K562 (cell line): ENCODE measurements at regions not wholly inside any gene's neighbourhood (a gene's known extent, or its start where the extent isn't known, plus 50 kb on each side); places are given as distances from the start of the nearest gene placed in this dataset.

Source experiments
- ATAC-seq: fragments of 200-7000 bp; cut with Tn5 transposase; 3 replicates; pipeline ENCODE4 v1.9.1; 2020; ENCODE audit warnings: moderate library complexity
- BruUV-seq: library from RNA; stranded (reverse); fragments of 400-500 nt; replicated peaks from 2 replicates; lab custom pipeline; 2021; lab: Mats Ljungman, UMichigan
- CTCF ChIA-PET: fragments of 300-600 bp; formaldehyde crosslinking; extraction: SDS; loops from one replicate; lab custom pipeline; 2021; ENCODE audit warnings: low intra/inter-chr PET ratio; lab: Yijun Ruan, JAX
- POLR2A ChIA-PET: fragments of 300-600, 350-650 bp; sonication (Branson Sonifier 250); formaldehyde crosslinking; extraction: SDS; loops from one replicate; lab custom pipeline; 2021; ENCODE audit warnings: antibody characterized with exemption, inconsistent platforms; lab: Yijun Ruan, JAX
- DNase-seq, 4 experiments: peaks; one replicate each; pipeline versions ENCODE4 v3.0.0 to v3.0.0-alpha.2; 2011 to 2018; ENCODE audit warnings: low spot score in 3 of 4, mixed read lengths in 3 of 4; ENCODE audit errors: extremely low read depth in 1 of 4
- FAIRE-seq: peaks from 2 replicates; lab custom pipeline; 2011; peaks lifted over from hg19 to GRCh38; lab: Jason Lieb, UNC
- H2AFZ ChIP-seq: 2 replicates; pipeline ENCODE4 v1.6.0; 2011; ENCODE audit warnings: low read depth, low read length, control low read depth, inconsistent platforms
- H3K27ac ChIP-seq: fragments of 200-600 bp; 3 replicates; pipeline ENCODE4 v1.8.0; 2011; ENCODE audit warnings: low read depth, mild to moderate bottlenecking, control low read depth, inconsistent platforms, low read length, moderate library complexity, mixed read lengths; ENCODE audit errors: extremely low read depth
- H3K27me3 ChIP-seq, 2 experiments: fragments of 300-600 bp in 1 of 2; 2 replicates in 1 of 2; 3 replicates in 1 of 2; pipeline versions ENCODE4 v1.6.0 to v1.8.0; 2011; ENCODE audit warnings: inconsistent platforms in 2 of 2, low read length in 2 of 2, mild to moderate bottlenecking in 1 of 2, mixed read lengths in 1 of 2, moderate library complexity in 1 of 2; ENCODE audit not compliant: control insufficient read depth in 2 of 2, insufficient read depth in 2 of 2
- H3K36me3 ChIP-seq: fragments of 300-600 bp; 3 replicates; pipeline ENCODE4 v1.8.0; 2011; ENCODE audit warnings: mild to moderate bottlenecking, low read length, inconsistent platforms; ENCODE audit not compliant: control insufficient read depth, insufficient read depth
- H3K4me1 ChIP-seq, 2 experiments: fragments of 200-600 bp in 1 of 2; replicated peaks in 1 of 2; 2 replicates in 1 of 2; 3 replicates in 1 of 2; pipeline versions ENCODE4 v1.5.1 to v1.8.0; 2011; ENCODE audit warnings: inconsistent platforms in 2 of 2, low read length in 2 of 2, mild to moderate bottlenecking in 1 of 2, mixed read lengths in 1 of 2, moderate library complexity in 1 of 2; ENCODE audit not compliant: control insufficient read depth in 2 of 2, insufficient read depth in 2 of 2
- H3K4me2 ChIP-seq: 2 replicates; pipeline ENCODE4 v1.6.1; 2011; ENCODE audit warnings: low read length, control low read depth, inconsistent platforms, mixed read lengths; ENCODE audit not compliant: insufficient read depth
- H3K4me3 ChIP-seq: fragments of 200-600 bp; sonication (generic), shearing (Covaris generic); 2 replicates; pipeline ENCODE4 v1.5.1; 2016; ENCODE audit warnings: control low read depth, inconsistent platforms
- H3K79me2 ChIP-seq: fragments of 200-600 bp; 3 replicates; pipeline ENCODE4 v1.8.0; 2011; ENCODE audit warnings: low read length, inconsistent platforms; ENCODE audit not compliant: control insufficient read depth, insufficient read depth
- H3K9ac ChIP-seq, 2 experiments: 2 replicates each; pipeline versions ENCODE4 v1.6.0 to v1.6.1; 2011; ENCODE audit warnings: low read depth in 2 of 2, low read length in 2 of 2, control low read depth in 1 of 2, inconsistent platforms in 1 of 2, mild to moderate bottlenecking in 1 of 2, mixed read lengths in 1 of 2; ENCODE audit not compliant: insufficient read depth in 1 of 2
- H3K9me1 ChIP-seq: one replicate; pipeline ENCODE4 v1.6.0; 2011; ENCODE audit warnings: inconsistent platforms, mild to moderate bottlenecking, low read length, moderate library complexity; ENCODE audit not compliant: control insufficient read depth, insufficient read depth
- H3K9me3 ChIP-seq: replicated peaks from 2 replicates; pipeline ENCODE4 v1.5.1; 2011; ENCODE audit warnings: low read depth, low read length, inconsistent platforms; ENCODE audit not compliant: control insufficient read depth, insufficient read depth
- H4K20me1 ChIP-seq: replicated peaks from 2 replicates; pipeline ENCODE4 v1.6.1; 2011; ENCODE audit warnings: low read length, inconsistent platforms, mixed read lengths; ENCODE audit not compliant: control insufficient read depth, insufficient read depth
- BRF1 ChIP-seq: IDR thresholded peaks from 3 replicates; pipeline ENCODE4 v1.6.1; 2011; ENCODE audit warnings: borderline replicate concordance, mild to moderate bottlenecking; ENCODE audit not compliant: insufficient read length; ENCODE audit errors: extremely low read depth
- CHD4 ChIP-seq: fragments of 200-600 bp; sonication (generic); IDR thresholded peaks from 3 replicates; pipeline ENCODE4 v1.6.1; 2012; ENCODE audit warnings: low read depth, mild to moderate bottlenecking, mixed read lengths, low read length, inconsistent platforms; ENCODE audit not compliant: insufficient read depth, insufficient replicate concordance, poor library complexity, severe bottlenecking
- GATA2 ChIP-seq: sonication (generic); formaldehyde crosslinking; IDR thresholded peaks from 2 replicates; pipeline ENCODE4 v1.4.0; 2020; ENCODE audit warnings: mild to moderate bottlenecking, missing genetic modification reagents
- MAFK ChIP-seq: IDR thresholded peaks from 2 replicates; pipeline ENCODE4 v1.6.1; 2011; ENCODE audit warnings: low read length, improper control_type of control experiment
- NR3C1 ChIP-seq: sonication (generic); formaldehyde crosslinking; IDR thresholded peaks from 2 replicates; pipeline ENCODE4 v1.8.1; 2022; ENCODE audit warnings: missing genetic modification reagents
- PTTG1 ChIP-seq: fragments of 450-650 bp; IDR thresholded peaks from 2 replicates; pipeline ENCODE4 v1.6.1; 2016; ENCODE audit warnings: low read depth, mild to moderate bottlenecking, missing genetic modification characterization, missing compliant biosample characterization
- SRSF1 ChIP-seq: fragments of 200-400 bp; formaldehyde crosslinking; IDR thresholded peaks from 2 replicates; pipeline ENCODE4 v1.6.1; 2017; ENCODE audit warnings: mild to moderate bottlenecking, low read depth, low read length, moderate library complexity
- TCF7L2 ChIP-seq: fragments of 150-350 bp; IDR thresholded peaks from 2 replicates; pipeline ENCODE4 v1.6.1; 2016; ENCODE audit warnings: low read depth, mild to moderate bottlenecking, low read length, moderate library complexity
- ZBTB26 ChIP-seq: fragments of 450-650 bp; formaldehyde crosslinking; IDR thresholded peaks from 2 replicates; pipeline ENCODE4 v1.4.0; 2022; ENCODE audit warnings: missing genetic modification characterization
- WGBS: fragments of 100-300 bp; shearing (Covaris generic); methylation state at CpG from one replicate; pipeline ENCODE4 v1.1.6; 2016; ENCODE audit warnings: low coverage, mixed read lengths; ENCODE audit not compliant: insufficient coverage; ENCODE audit errors: missing lambda C conversion rate; 5-methylcytosine and 5-hydroxymethylcytosine counted together
- in situ Hi-C: fragments of 300-500 bp; cut with MboI; formaldehyde crosslinking; loops from 4 replicates; pipeline ENCODE4 v1.15.0; 2018; ENCODE audit warnings: inconsistent platforms, mixed read lengths
- intact Hi-C: fragments of 100-400 bp; cut with micrococcal nuclease; formaldehyde crosslinking; loops from 2 replicates; pipeline ENCODE4 v1.14.2; 2022
- TF ChIP-seq, protein P1 (sequence below), 2 experiments: fragments of 450-650 bp in 1 of 2; sonication (generic) in 1 of 2; formaldehyde crosslinking in 1 of 2; IDR thresholded peaks in 1 of 2; conservative IDR thresholded peaks in 1 of 2; 2 replicates each; pipeline versions ENCODE4 v1.6.1 to v1.8.1; 2016 to 2023; ENCODE audit warnings: mild to moderate bottlenecking in 2 of 2, moderate library complexity in 2 of 2, inconsistent platforms in 1 of 2, missing genetic modification reagents in 1 of 2

DNA sequence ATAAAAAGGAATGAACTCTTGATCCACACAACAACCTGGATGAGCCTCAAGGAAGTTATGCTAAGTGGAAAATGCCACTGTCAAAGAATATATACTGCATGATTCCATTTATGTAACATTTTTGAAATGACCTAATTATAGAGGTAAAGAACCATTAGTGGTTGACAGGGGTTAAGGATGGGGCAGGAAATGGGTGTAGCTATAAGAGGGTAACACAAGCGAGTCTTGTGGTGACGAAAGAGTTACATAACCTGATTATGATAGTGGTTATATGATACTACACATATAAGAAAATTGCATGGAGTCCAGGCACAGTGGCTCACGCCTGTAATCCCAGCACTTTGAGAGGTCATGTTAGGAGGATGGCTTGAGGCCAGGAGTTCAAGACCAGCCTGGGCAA is 346.6 kb upstream of the PKDCC start:
- no peak overlapping the region for H3K9ac ChIP-seq
- H3K27me3 ChIP-seq, result no peaks in the 10 kb centered on the region
- POLR2A ChIA-PET, result no interaction called here
- FAIRE-seq, result no peak
- H3K4me2 ChIP-seq, result no peak overlapping the region
- H2AFZ ChIP-seq, result no peak overlapping the region
- no peaks in the 10 kb centered on the region for H3K79me2 ChIP-seq
- no peak for TF ChIP-seq BRF1
- TF ChIP-seq TCF7L2, result no peak
- TF ChIP-seq NR3C1 (CRISPR knock-in tag), result no peak
- TF ChIP-seq, protein P1, sequence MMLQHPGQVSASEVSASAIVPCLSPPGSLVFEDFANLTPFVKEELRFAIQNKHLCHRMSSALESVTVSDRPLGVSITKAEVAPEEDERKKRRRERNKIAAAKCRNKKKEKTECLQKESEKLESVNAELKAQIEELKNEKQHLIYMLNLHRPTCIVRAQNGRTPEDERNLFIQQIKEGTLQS (IDR thresholded peaks at IDR 0.05), result no peak
- TF ChIP-seq, protein P1 (CRISPR knock-in tag; conservative IDR thresholded peaks at IDR 0.05), result no peak
- TF ChIP-seq CHD4, result no peak
- TF ChIP-seq GATA2 (CRISPR knock-in tag), result no peak
- no peak for TF ChIP-seq ZBTB26 (CRISPR knock-in tag)
- no peak for TF ChIP-seq SRSF1
- TF ChIP-seq MAFK, result no peak
- TF ChIP-seq PTTG1 (tag), result no peak
- no peaks in the 10 kb centered on the region for H3K36me3 ChIP-seq
- H4K20me1 ChIP-seq, result no peaks in the 10 kb centered on the region
- CTCF ChIA-PET, result no interaction called here
- no peak for ATAC-seq
- no TSS peak for BruUV-seq
- H3K27ac ChIP-seq, result no peak overlapping the region
- in situ Hi-C loops, result no loop called here
- no peak overlapping the region for H3K4me3 ChIP-seq
- no peaks in the 10 kb centered on the region for H3K9me1 ChIP-seq
- no peaks in the 10 kb centered on the region for H3K9me3 ChIP-seq
- H3K4me1 ChIP-seq, result no peaks in the 10 kb centered on the region; a peak in 1 of 5 replicates
- 2% methylated on average over 3 of the region's 3 CpGs for WGBS
- intact Hi-C loops, result no loop called here
- DNase-seq, result no peak
